HG02981 (cell line): ENCODE measurements at regions not wholly inside any gene's neighbourhood (a gene's known extent, or its start where the extent isn't known, plus 50 kb on each side); places are given as distances from the start of the nearest gene placed in this dataset.

Source experiments
- ATAC-seq: cut with Tn5 transposase; IDR thresholded peaks from one replicate; pipeline ENCODE4 v1.9.1; 2021; ENCODE audit warnings: mild to moderate bottlenecking, moderate library complexity; ENCODE audit not compliant: unreplicated experiment

GRCh38 chr7:46026741-46027140, 105.7 kb upstream of the IGFBP3 start:
- ATAC-seq: no peak

GRCh38 chr7:46024263-46024916, 103.3 kb upstream of the IGFBP3 start:
- no peak for ATAC-seq

- ATAC-seq: no peak
Measured at GRCh38 chr7:46022397-46022796, 101.3 kb upstream of the IGFBP3 start.

DNA sequence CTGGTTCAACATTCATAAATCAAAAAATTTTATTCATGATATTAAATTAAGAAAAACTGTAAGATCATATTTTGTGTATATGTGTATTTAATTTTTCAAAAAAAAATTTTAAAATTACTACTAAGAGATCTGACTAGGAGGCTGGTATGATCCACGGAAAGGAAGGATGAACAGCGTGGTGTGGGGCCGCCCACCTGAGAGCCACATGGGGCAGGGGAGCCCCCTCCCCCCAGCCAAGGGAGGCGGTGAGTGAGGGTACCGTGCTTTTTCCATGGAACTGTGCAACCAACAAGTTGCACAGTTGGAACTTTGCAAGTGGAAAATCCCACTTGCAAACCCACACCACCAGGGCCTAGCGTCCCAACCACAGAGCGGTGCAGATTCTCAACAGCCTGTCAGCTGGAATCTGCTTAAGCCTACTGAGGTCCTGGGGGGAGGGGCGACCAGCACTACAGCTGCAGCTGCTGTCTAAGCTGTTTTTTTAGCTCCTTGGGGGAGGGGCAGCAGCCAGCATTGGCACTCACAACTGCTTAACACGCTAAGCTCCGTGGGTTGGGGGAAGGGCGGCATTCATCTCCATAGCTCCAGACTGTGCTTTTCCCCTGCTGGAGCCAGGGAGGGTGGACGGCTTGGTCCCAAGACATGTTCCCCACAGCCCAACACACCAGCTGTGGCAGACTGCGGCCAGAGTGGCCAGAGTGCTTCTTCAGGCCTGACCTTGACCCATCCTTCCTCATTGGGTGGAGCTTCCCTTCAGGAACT, 94.2 kb upstream of the IGFBP3 start:
- ATAC-seq: no peak

DNA sequence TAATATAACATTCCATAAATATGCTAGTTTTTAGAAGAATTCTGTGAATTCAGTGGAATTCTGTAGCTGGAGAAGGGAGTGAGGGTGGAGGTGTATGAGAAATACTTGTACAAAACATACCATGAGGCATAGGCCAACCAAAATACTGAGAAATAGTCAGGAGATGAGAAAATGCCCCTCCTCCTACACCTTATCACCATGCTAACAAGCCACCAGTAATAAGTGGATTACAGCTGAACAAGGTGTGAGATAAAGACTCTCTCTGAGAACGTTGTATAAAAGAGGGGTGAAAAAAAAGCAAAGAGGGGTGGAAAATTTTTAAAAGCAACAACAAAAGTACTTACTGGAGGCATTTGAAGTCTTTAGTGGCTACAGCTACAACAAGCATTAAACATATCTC, 90.4 kb upstream of the IGFBP3 start:
- no peak for ATAC-seq

DNA sequence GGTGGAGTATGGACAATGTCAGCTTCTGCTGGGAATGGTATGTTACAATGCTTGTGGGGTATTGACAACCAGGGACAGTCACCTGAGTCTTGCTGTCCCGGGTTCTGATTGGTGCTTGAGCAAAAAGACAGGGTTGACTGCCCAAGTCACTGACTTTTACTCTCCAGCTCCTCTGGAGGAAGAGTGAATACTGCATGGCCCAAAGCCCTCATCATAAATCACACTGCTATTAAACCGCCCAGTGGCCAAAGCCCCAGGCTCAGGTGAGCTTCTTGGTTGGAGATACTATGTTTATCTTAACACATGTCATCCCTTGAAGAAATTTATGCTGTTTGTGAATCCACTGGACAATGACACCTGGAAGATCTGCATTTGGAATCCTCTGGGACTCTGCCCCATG, 90.0 kb upstream of the IGFBP3 start:
- ATAC-seq: no peak

DNA sequence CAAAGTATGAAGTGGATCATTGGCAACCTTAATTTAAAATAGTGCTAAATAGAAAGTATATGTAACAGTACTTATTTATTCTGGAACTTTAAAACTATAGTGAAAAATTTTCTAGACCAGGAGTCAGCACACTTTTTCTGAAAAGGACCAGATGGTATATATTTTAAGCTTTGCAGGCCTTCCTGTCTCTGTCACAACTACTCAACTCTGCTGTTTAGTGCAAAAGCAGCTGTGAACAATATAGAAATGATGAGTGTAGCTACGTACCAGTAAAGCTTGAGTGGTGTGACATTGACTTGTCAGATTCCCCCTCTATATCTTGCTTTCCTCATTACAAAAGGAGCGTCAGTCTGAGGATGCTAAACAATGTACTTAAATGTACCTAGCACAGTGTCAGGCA, 88.1 kb upstream of the IGFBP3 start:
- ATAC-seq: no peak

DNA sequence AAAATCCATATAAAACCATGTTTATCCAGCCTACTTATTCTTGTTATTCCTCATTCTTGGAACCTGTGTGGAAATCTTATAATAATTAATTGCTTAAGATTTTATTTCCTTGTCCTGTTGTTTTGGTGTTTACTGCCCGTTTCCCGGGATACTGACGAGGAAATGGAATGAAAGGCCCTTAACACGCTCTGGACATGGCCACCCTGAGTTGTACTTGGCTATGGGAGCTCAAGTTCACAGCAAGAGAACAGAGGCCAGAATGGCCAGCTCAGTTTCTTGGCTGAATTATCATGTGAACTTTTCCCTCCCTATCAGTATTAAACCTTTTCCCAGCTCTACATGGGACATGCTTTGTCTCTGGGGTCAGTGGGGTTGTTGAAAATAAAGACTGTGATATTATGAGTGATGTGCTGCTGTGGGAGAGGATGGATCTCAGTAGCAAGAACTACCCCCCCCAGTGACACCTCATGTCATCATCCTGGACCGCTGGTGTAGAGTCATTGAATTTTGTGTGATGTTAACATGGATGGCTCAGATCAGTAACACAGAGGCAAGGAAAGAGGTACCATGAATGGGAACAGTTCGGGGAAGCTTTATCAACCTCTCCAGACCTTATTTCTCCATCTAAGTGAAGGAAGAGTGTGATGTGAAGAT, 87.0 kb upstream of the IGFBP3 start:
- no peak for ATAC-seq

- ATAC-seq: no peak
Measured at GRCh38 chr7:46007194-46007593, 86.1 kb upstream of the IGFBP3 start.

- no peak for ATAC-seq
Measured at GRCh38 chr7:46006723-46007122, 85.7 kb upstream of the IGFBP3 start.

GRCh38 chr7:46006212-46006611, 85.1 kb upstream of the IGFBP3 start:
- ATAC-seq: no peak

- ATAC-seq: no peak
Measured at GRCh38 chr7:46004965-46005364, 83.9 kb upstream of the IGFBP3 start.

- ATAC-seq: no peak
Measured at GRCh38 chr7:46003896-46004875, 83.1 kb upstream of the IGFBP3 start.

GRCh38 chr7:46003161-46003560, 82.1 kb upstream of the IGFBP3 start:
- ATAC-seq: no peak

DNA sequence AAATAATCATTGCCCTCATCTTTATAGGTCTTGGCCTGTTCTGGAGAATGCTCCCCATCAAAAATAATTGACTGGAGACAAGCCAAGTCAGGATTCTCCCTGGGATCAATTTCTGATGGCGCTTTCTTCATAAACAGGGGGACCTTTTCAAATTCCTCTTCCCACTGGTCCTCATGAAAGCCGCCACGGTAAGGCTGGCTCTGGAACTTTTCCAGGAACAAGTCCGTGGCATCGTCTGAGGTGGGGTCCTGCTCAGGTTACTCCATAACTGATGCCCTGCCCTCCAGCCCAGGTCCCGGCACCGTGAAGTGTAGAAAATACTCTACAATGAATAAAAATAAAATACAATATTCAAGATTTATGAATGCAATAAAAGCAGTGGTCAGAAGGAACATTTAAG, 79.4 kb upstream of the IGFBP3 start:
- no peak for ATAC-seq

DNA sequence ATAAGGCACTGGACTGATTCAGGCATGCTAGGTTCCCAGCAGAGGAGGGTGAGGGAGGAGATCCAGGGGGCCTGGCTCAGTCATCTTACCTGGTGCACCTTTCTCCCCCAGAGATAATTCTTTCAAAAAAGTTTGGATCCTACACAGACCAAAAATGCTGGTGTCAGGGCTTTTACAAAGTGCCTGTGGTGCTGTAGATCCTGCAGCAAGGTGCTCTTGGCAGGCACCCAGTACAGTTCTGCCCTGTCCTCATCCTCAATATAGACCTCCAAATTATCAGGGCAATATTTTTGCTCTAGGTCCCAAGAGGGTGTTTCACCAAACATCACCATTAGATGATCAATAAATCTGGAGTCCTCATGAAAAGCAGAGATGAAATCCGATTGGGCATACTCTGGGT, 78.5 kb upstream of the IGFBP3 start:
- ATAC-seq: no peak

GRCh38 chr7:45998506-45998905, 77.4 kb upstream of the IGFBP3 start:
- no peak for ATAC-seq

GRCh38 chr7:45993621-45994020, 72.5 kb upstream of the IGFBP3 start:
- no peak for ATAC-seq

DNA sequence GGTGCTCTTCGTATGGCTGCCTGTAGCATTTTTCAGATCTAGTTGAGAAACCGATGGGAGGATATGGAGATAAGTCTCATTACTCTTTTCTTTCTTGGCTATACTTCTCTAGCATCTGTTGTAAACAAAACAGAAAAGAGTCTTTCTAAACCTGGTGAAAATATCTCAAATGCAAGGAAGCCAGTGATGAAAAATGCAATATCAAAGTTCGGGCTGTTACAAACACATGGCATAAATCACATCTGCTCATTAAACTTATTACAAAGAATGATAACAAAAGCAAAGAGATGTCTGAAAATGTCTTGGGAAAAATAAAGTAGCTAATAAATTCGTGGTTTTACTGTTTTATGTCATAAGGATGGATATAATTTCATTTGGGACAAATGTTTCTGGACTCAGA, 71.8 kb upstream of the IGFBP3 start:
- no peak for ATAC-seq

- no peak for ATAC-seq
Measured at GRCh38 chr7:45990276-45990675, 69.2 kb upstream of the IGFBP3 start.
